Loucy (cell line): ENCODE measurements at regions not wholly inside any gene's neighbourhood (a gene's known extent, or its start where the extent isn't known, plus 50 kb on each side); places are given as distances from the start of the nearest gene placed in this dataset.
A peak's percentile ranks its signal among the peaks of the same experiment; 100 is the strongest.

Experiments
- H2AFZ ChIP-seq: fragments of 200-600 bp; sonication (generic); 2 replicates; pipeline ENCODE4 v1.6.0; 2016; ENCODE audit warnings: antibody characterized with exemption, mild to moderate bottlenecking, low read length, moderate library complexity
- H3F3A ChIP-seq: fragments of 200-600 bp; 2 replicates; pipeline ENCODE4 v1.6.0; 2016; ENCODE audit warnings: antibody characterized with exemption, low read depth, mild to moderate bottlenecking
- H3K27me3 ChIP-seq: fragments of 200-600 bp; sonication (generic); 2 replicates; pipeline ENCODE4 v1.6.1; 2014; ENCODE audit warnings: low read length, mild to moderate bottlenecking; ENCODE audit not compliant: insufficient read depth, poor library complexity, severe bottlenecking
- H3K36me3 ChIP-seq: fragments of 200-600 bp; sonication (generic); 2 replicates; pipeline ENCODE4 v1.6.1; 2016; ENCODE audit warnings: low read length; ENCODE audit not compliant: insufficient read depth
- H3K4me1 ChIP-seq: fragments of 200-600 bp; sonication (generic); 2 replicates; pipeline ENCODE4 v1.5.1; 2014; ENCODE audit warnings: low read length, mild to moderate bottlenecking; ENCODE audit not compliant: insufficient read depth, poor library complexity, severe bottlenecking
- H3K4me2 ChIP-seq: fragments of 200-600 bp; sonication (generic); 2 replicates; pipeline ENCODE4 v1.6.0; 2014; ENCODE audit warnings: antibody characterized with exemption, low read length, low read depth, mild to moderate bottlenecking; ENCODE audit not compliant: poor library complexity, severe bottlenecking
- H3K4me3 ChIP-seq: fragments of 200-600 bp; sonication (generic); 2 replicates; pipeline ENCODE4 v1.5.1; 2014; ENCODE audit warnings: low read length, mild to moderate bottlenecking, mixed read lengths; ENCODE audit not compliant: poor library complexity, severe bottlenecking
- H3K79me2 ChIP-seq: fragments of 200-600 bp; sonication (generic); 2 replicates; pipeline ENCODE4 v1.6.1; 2014; ENCODE audit warnings: low read length; ENCODE audit not compliant: insufficient read depth
- H3K9ac ChIP-seq: fragments of 200-600 bp; sonication (generic); 2 replicates; pipeline ENCODE4 v1.6.0; 2014; ENCODE audit warnings: mild to moderate bottlenecking, low read depth, low read length, moderate library complexity; ENCODE audit not compliant: poor library complexity, severe bottlenecking
- H3K9me2 ChIP-seq: fragments of 200-600 bp; sonication (generic); replicated peaks from 2 replicates; pipeline ENCODE4 v1.6.1; 2016; ENCODE audit warnings: low read depth, low read length, mixed read lengths
- H3K9me3 ChIP-seq: fragments of 200-600 bp; sonication (generic); 2 replicates; pipeline ENCODE4 v1.6.1; 2014; ENCODE audit warnings: mild to moderate bottlenecking, antibody characterized with exemption, low read length, low read depth; ENCODE audit not compliant: insufficient read depth
- H4K20me1 ChIP-seq: fragments of 200-600 bp; sonication (generic); 2 replicates; pipeline ENCODE4 v1.6.0; 2014; ENCODE audit warnings: antibody characterized with exemption, low read length, mild to moderate bottlenecking; ENCODE audit not compliant: insufficient read depth, poor library complexity, severe bottlenecking
- EZH2phosphoT487 ChIP-seq: fragments of 200-600 bp; IDR thresholded peaks from 2 replicates; pipeline ENCODE4 v1.6.1; 2018; ENCODE audit warnings: antibody characterized with exemption, mild to moderate bottlenecking, moderate library complexity, borderline replicate concordance
- TF ChIP-seq, protein P1 (sequence below): fragments of 200-600 bp; sonication (generic); conservative IDR thresholded peaks from 2 replicates; pipeline ENCODE4 v1.5.1; 2014; ENCODE audit warnings: mild to moderate bottlenecking, antibody characterized with exemption, low read length

DNA sequence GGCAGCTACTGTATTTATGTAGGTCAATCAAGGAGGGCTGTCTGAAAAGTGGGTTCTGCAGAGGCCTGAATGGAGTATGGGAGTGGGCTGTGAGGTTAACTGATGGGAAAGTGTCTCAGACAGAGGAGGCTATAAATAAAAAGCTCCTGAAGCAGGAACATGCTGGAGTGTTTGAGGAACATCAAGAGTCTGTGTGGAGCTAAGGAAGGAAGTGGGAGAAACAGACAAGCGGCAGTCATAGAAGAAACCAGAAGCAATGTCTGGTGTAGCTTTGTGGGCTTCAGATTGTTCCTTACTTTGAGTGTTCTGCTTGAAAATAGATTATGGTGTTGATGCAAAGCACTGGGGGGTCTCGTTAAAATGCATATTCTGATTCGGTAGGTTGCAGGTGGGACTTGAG, 101.5 kb upstream of the OGFRL1 start:
- no peak overlapping the region for H3K4me2 ChIP-seq
- H3K4me1 ChIP-seq, result no peaks in the 10 kb centered on the region
- H3K4me3 ChIP-seq, result no peak overlapping the region
- no peaks in the 10 kb centered on the region for H3K79me2 ChIP-seq
- no peak overlapping the region for H2AFZ ChIP-seq
- H4K20me1 ChIP-seq, result no peaks in the 10 kb centered on the region
- H3K36me3 ChIP-seq, result no peaks in the 10 kb centered on the region
- no peaks in the 10 kb centered on the region for H3F3A ChIP-seq
- no peaks in the 10 kb centered on the region for H3K27me3 ChIP-seq
- TF ChIP-seq, protein P1, sequence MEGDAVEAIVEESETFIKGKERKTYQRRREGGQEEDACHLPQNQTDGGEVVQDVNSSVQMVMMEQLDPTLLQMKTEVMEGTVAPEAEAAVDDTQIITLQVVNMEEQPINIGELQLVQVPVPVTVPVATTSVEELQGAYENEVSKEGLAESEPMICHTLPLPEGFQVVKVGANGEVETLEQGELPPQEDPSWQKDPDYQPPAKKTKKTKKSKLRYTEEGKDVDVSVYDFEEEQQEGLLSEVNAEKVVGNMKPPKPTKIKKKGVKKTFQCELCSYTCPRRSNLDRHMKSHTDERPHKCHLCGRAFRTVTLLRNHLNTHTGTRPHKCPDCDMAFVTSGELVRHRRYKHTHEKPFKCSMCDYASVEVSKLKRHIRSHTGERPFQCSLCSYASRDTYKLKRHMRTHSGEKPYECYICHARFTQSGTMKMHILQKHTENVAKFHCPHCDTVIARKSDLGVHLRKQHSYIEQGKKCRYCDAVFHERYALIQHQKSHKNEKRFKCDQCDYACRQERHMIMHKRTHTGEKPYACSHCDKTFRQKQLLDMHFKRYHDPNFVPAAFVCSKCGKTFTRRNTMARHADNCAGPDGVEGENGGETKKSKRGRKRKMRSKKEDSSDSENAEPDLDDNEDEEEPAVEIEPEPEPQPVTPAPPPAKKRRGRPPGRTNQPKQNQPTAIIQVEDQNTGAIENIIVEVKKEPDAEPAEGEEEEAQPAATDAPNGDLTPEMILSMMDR, result no peak
- no peak for TF ChIP-seq EZH2phosphoT487
- H3K9me2 ChIP-seq, result no peaks in the 10 kb centered on the region
- no peak overlapping the region for H3K9ac ChIP-seq
- no peaks in the 10 kb centered on the region for H3K9me3 ChIP-seq

DNA sequence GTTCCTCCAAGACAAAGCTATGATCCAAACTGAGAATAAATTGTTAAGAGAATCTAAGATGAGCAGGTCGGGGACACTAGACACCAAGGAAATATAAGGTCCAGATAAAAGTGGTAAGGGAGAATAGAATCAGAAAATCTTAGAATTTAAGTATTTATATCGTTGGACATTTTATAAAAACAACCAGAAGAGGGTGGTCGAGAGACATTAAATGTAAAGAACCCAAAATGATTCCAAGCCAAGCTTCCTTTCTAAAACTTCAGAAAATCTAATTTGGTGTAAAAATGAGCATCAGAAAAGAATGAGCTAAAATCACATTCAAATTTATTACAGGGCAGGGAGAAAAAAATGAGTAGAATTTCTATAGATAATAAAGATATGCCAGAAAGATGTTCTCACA, 97.8 kb upstream of the OGFRL1 start:
- Histone ChIP-seq H3K79me2 (no peaks in the 10 kb centered on the region), H4K20me1 (no peaks in the 10 kb centered on the region), H3K36me3 (no peaks in the 10 kb centered on the region), H3F3A (no peaks in the 10 kb centered on the region), H3K9me2 (no peaks in the 10 kb centered on the region), H3K9ac (no peak overlapping the region), H3K4me1 (no peaks in the 10 kb centered on the region), H3K4me3 (no peak overlapping the region), H3K9me3 (no peaks in the 10 kb centered on the region), H3K27me3 (no peaks in the 10 kb centered on the region), H2AFZ (no peak overlapping the region), H3K4me2 (no peak overlapping the region)
- TF ChIP-seq, protein P1, result peak; percentile 73
- TF ChIP-seq EZH2phosphoT487, result no peak

DNA sequence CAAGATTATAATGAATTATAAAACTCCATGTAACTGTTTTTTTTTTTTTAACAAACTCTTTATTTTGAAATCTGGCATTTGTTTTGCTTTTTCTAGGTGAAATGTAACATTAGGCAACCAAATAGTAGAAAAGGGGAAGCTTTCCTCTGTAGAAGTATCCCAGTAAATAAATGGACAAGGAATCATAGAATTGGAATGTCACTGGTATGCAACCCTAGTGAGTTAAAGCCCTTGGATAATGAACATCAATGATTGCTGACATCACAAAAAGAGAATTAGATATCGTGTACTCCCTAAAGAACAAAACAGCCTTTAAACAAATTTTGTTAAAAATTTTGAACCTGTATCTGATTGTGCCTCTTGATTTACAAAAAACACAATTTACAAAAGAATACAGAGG, 93.9 kb upstream of the OGFRL1 start:
- Histone ChIP-seq H3K9me3 (no peaks in the 10 kb centered on the region), H2AFZ (no peak overlapping the region), H3K4me1 (peaks cover 6% of the 10 kb centered on the region), H3K9me2 (no peaks in the 10 kb centered on the region), H3K27me3 (no peaks in the 10 kb centered on the region), H4K20me1 (no peaks in the 10 kb centered on the region), H3K9ac (no peak overlapping the region), H3F3A (no peaks in the 10 kb centered on the region), H3K4me2 (no peak overlapping the region), H3K36me3 (no peaks in the 10 kb centered on the region), H3K4me3 (no peak overlapping the region), H3K79me2 (no peaks in the 10 kb centered on the region)
- no peak for TF ChIP-seq EZH2phosphoT487
- TF ChIP-seq, protein P1, result no peak
